HG03439 (cell line): ENCODE measurements at regions not wholly inside any gene's neighbourhood (a gene's known extent, or its start where the extent isn't known, plus 50 kb on each side); places are given as distances from the start of the nearest gene placed in this dataset.

ENCODE experiments used
- ATAC-seq: cut with Tn5 transposase; IDR thresholded peaks from one replicate; pipeline ENCODE4 v1.9.1; 2021; ENCODE audit warnings: mild to moderate bottlenecking, moderate library complexity; ENCODE audit not compliant: unreplicated experiment

DNA sequence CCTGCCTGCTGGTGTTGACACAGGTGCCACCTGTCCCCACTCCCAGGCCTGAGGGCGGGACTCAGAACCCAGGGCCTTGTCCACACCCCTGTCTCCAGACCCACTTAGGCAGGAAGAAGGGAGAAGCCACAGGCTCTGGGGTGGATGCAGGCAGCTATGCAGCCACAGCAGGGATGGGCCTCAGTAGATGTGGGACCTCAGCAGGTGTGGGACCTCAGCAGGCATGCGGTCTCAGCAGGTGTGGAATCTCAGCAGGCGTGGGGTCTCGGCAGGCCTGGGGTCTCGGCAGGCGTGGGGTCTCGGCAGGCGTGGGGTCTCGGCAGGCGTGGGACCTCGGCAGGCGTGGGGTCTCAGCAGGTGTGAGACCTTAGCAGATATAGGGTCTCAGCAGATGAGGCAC is 118.0 kb upstream of the PITRM1 start:
- no peak for ATAC-seq

GRCh38 chr10:3287572-3288445 is 115.2 kb upstream of the PITRM1 start:
- no peak for ATAC-seq

GRCh38 chr10:3282674-3283017 is 110.1 kb upstream of the PITRM1 start:
- ATAC-seq, result no peak

GRCh38 chr10:3281941-3282673 is 109.5 kb upstream of the PITRM1 start:
- ATAC-seq, result no peak

GRCh38 chr10:3278771-3279170 is 106.2 kb upstream of the PITRM1 start:
- ATAC-seq, result no peak

GRCh38 chr10:3277566-3277965 is 105.0 kb upstream of the PITRM1 start:
- ATAC-seq, result no peak

DNA sequence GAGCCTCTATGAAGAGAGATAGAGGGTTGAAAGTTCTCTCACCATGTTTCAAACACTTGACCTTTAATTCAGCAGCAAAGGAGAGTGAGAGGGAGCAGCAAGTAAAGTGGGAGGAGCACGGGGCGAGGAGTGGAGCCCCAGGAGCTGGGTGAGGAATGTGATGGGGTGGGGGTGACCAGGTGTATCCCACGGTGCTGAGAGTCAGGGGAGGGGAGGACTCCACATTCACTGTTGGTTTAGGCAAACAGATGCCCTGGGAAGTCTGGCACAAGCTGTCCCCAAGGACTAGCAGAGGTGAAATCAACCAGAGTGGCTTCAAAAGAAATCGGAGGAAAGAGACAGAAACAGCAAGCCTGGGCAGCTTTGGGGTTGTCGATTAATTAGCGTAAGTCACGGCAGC is 101.8 kb upstream of the PITRM1 start:
- no peak for ATAC-seq

DNA sequence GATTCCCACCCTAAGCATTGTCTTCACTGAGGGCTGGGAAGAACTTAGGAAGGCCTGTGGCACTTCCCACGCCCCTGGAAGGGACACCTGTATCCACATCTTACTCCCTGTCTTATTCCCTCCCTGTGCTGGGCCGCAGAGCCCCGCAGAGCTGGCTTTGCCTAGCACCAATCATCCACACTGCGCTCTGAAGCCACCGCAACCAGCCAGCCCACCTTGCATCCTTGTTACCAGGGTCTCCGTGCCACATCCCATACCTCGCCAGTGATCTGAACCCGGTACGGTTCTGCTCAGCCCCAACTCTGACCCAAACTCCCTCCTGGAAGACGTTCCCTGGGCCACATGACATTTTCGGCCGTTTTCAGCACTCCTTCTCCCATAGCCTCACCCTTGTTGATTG is 101.4 kb upstream of the PITRM1 start:
- ATAC-seq, result no peak

GRCh38 chr10:3272300-3272699 is 99.7 kb upstream of the PITRM1 start:
- no peak for ATAC-seq

DNA sequence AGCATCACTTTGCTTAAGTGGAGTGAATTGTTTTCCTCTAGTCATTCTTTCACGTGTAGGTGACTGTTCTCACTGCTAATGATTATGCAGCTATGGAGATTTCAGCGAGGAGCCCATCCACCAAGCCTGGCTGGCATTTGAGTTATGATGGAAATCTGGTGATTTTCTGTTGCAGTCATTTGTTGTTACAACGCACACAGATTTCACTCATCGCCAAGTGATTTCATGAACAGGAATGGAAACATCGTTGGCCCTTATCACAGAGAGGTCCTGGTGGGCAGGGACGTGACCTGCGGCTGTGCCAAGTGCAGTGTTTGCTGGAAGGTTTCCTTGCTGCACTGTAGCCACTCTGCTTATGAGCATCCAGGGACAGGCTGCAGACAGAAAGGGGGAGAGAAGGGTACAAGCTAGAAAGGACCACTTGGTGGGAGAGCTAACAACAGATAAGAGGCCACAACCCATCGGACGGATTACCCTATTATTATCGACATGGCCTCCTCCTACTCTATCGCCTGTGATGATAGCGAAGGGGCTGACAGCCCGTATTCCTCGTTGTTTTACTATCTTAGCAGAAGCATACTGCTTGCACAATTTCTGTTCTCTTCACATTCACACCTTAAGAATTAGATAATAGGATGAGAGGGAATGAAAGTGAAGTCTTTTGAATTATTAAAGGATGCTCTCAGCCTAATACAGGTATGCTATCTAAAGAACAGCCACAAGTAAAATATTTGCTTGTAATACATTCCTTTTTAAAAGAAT is 99.0 kb upstream of the PITRM1 start:
- no peak for ATAC-seq

GRCh38 chr10:3270577-3271316 is 98.2 kb upstream of the PITRM1 start:
- ATAC-seq, result no peak

GRCh38 chr10:3268025-3268424 is 95.4 kb upstream of the PITRM1 start:
- ATAC-seq, result no peak

- ATAC-seq, result no peak
Measured at GRCh38 chr10:3265088-3265487, 92.5 kb upstream of the PITRM1 start.

DNA sequence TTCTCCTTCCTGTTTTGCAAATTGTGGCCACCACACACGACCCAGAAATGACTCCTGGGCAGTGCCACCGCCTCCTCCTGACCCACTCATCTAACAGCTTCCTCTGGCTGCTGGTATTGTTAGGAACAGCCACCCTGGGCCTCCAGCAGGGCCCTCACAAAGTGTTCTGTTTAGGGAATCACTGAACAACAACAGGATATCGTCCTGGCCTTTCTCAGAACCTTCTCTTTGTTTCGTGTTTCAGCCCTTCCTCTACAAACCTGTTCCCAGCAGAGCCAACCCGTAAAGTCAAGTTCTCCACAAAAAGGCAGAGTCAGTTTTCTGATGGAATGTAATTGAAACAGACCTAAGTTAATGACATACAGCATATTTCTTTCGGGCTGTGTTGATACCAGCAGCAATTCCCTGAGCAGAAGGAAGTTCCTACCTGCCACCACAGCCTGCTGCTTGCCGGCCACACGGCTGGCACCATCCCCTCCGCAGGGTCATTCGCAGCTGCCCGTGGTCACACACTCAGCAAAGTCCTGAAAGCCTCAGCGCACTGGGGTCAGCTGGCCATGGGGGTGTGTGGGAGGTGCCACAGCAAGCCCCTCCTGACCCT is 91.7 kb upstream of the PITRM1 start:
- no peak for ATAC-seq

GRCh38 chr10:3263747-3264146 is 91.2 kb upstream of the PITRM1 start:
- no peak for ATAC-seq

GRCh38 chr10:3263082-3263481 is 90.5 kb upstream of the PITRM1 start:
- ATAC-seq, result no peak

- no peak for ATAC-seq
Measured at GRCh38 chr10:3261921-3262320, 89.3 kb upstream of the PITRM1 start.

- no peak for ATAC-seq
Measured at GRCh38 chr10:3260066-3260834, 87.7 kb upstream of the PITRM1 start.

DNA sequence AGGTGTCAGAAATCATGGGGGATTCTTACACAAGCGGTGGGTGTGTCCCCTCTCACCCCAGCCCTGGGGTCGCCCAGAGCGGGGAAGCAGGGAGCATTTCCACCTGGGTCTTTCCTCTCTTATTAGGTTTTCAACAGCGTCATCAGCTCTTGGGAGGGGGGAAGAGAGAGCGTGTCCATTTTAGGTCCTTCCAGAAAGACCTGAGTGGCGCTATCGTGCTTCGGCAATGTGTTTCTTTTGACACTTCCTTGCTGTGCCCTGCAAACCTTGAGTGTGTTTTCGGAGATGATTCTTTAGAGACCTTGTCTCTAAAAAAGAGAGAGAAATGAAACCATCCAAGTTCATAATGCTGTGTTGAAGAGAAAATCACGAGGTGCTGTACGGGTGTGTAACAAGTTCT is 86.9 kb upstream of the PITRM1 start:
- ATAC-seq, result no peak

DNA sequence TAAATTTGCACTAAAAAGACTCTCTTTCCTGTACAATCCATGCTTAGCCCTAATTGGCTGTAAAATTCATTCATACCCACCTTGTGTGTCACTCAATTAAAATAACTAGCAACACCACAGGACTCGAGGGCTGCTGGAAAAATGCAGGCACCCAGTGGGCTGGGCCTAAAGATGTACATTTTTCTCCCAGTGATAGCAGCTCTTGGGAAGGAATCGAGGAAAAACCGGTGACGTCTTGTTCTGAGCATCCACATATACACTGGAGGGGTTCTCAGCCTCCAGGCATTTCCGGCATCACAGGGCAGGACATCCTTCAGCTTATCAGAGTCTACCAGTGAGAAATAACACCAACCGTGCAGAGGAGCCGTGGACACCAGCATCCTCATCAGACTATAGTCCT is 85.8 kb upstream of the PITRM1 start:
- no peak for ATAC-seq
